Vagina (tissue), 2 donors: ENCODE measurements at regions not wholly inside any gene's neighbourhood (a gene's known extent, or its start where the extent isn't known, plus 50 kb on each side); places are given as distances from the start of the nearest gene placed in this dataset.

Source experiments
- CTCF ChIP-seq, 3 experiments: fragments of 450-650 bp in 2 of 3; fragments of 200-600 bp in 1 of 3; sonication (generic) in 1 of 3; IDR thresholded peaks; one replicate each; pipeline ENCODE4 v1.5.1; 2017 to 2019; ENCODE audit warnings: antibody characterized with exemption in 3 of 3, mild to moderate bottlenecking in 2 of 3, moderate library complexity in 2 of 3
- POLR2A ChIP-seq, 2 donors: fragments of 450-650 bp; IDR thresholded peaks; one replicate each; pipeline ENCODE4 v1.6.1; 2017; ENCODE audit warnings: antibody characterized with exemption in 2 of 2, mild to moderate bottlenecking in 2 of 2, moderate library complexity in 2 of 2
- POLR2AphosphoS5 ChIP-seq, 2 donors: sonication (generic); formaldehyde crosslinking; IDR thresholded peaks; one replicate each; pipeline ENCODE4 v1.9.0; 2017; ENCODE audit warnings: antibody characterized with exemption in 2 of 2, mild to moderate bottlenecking in 2 of 2, low read depth in 1 of 2; ENCODE audit not compliant: insufficient read depth in 1 of 2

- TF ChIP-seq POLR2A (IDR thresholded peaks at IDR 0.05) (no peak), CTCF (IDR thresholded peaks at IDR 0.05) (no peak), POLR2AphosphoS5 (IDR thresholded peaks at IDR 0.05; ENCODE audit: insufficient read depth in 1 of 2, low read depth in 1 of 2) (no peak)
These were observed 446.8 kb downstream of the ANKRD50 start for GRCh38 chr4:124265701-124266100.
